Stimulated activated CD4-positive, alpha-beta T cell treated with anti-CD3 and anti-CD28 coated beads, Interleukin-1b, Interleukin-23, amount 100 ng/mL, for 4 hours (primary cell): ENCODE measurements at regions not wholly inside any gene's neighbourhood (a gene's known extent, or its start where the extent isn't known, plus 50 kb on each side); places are given as distances from the start of the nearest gene placed in this dataset.
"Not testable (repeated sequence)": the region's sequence is repeated elsewhere in the genome, so short reads cannot be mapped to it uniquely, and the experiment has no call there.

Source experiments
- DNase-seq, 2 donors: peaks; one replicate each; pipeline ENCODE4 v3.0.0-alpha.2; 2020; ENCODE audit warnings: low read depth in 2 of 2

- not testable (repeated sequence) for DNase-seq
Observed at GRCh38 chr16:66173181-66173580, 193.3 kb upstream of the CDH5 start.

- no peak for DNase-seq
Observed at GRCh38 chr16:66172463-66172862, 194.0 kb upstream of the CDH5 start.

- no peak for DNase-seq
Observed at GRCh38 chr16:66171578-66171977, 194.9 kb upstream of the CDH5 start.

- DNase-seq: no peak
Observed at GRCh38 chr16:66170989-66171388, 195.5 kb upstream of the CDH5 start.

GRCh38 chr16:66169817-66170216 lies 196.7 kb upstream of the CDH5 start:
- no peak for DNase-seq

- DNase-seq: no peak
Observed at GRCh38 chr16:66168777-66169176, 197.7 kb upstream of the CDH5 start.

GRCh38 chr16:66167564-66168291 lies 198.8 kb upstream of the CDH5 start:
- no peak for DNase-seq

GRCh38 chr16:66166490-66166889 lies 200.0 kb upstream of the CDH5 start:
- DNase-seq: no peak

- DNase-seq: no peak
Observed at GRCh38 chr16:66165879-66166278, 200.6 kb upstream of the CDH5 start.

- DNase-seq: no peak
Observed at GRCh38 chr16:66164581-66165247, 201.8 kb upstream of the CDH5 start.

- DNase-seq: no peak
Observed at GRCh38 chr16:66162821-66163220, 203.7 kb upstream of the CDH5 start.

GRCh38 chr16:66161942-66162341 lies 204.5 kb upstream of the CDH5 start:
- no peak for DNase-seq

GRCh38 chr16:66161269-66161668 lies 205.2 kb upstream of the CDH5 start:
- DNase-seq: no peak

GRCh38 chr16:66159987-66160386 lies 206.5 kb upstream of the CDH5 start:
- no peak for DNase-seq

- DNase-seq: no peak
Observed at GRCh38 chr16:66156538-66156937, 210.0 kb upstream of the CDH5 start.

GRCh38 chr16:66155933-66156332 lies 210.6 kb upstream of the CDH5 start:
- DNase-seq: no peak

- DNase-seq: no peak
Observed at GRCh38 chr16:66154801-66155200, 211.7 kb upstream of the CDH5 start.

GRCh38 chr16:66152823-66153393 lies 213.6 kb upstream of the CDH5 start:
- DNase-seq: no peak

GRCh38 chr16:66152181-66152580 lies 214.3 kb upstream of the CDH5 start:
- DNase-seq: no peak

GRCh38 chr16:66150698-66151482 lies 215.6 kb upstream of the CDH5 start:
- DNase-seq: no peak

- DNase-seq: no peak
Observed at GRCh38 chr16:66147291-66147690, 219.2 kb upstream of the CDH5 start.

GRCh38 chr16:66146798-66147197 lies 219.7 kb upstream of the CDH5 start:
- no peak for DNase-seq
